ENCODE measurements at regions not wholly inside any gene's neighbourhood (a gene's known extent, or its start where the extent isn't known, plus 50 kb on each side); places are given as distances from the start of the nearest gene placed in this dataset.

DNA sequence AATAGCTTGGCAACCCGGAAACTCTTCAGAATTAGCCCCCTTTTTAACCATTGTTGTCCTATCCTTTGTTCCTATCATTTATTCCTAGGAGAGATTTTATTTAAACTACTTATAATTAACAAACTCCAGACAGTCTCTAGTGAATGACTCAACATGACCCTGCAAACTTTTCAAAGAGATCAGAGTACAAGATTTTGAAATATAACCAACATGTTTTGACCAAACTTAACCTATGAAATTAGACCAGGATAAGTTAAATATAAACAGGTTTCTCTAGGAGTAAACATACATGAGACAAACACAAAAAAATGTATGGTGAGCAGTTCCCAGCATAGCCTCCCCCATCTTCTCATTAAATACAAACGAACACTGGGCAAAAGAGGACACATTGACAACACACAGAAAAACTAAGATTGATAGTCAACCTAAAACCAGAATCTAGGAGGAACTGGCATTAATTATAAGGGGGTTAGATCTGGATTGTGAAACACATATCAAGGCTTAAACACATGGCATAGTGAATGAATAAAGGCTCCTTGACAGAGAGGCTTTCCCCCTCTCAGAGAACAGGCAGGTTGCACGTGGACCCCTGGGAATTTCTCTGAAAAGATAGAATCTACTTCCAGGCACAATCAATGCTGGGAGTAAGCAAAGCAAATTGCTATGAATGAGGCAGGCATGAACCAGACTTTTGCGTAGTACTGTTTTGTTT is 284.1 kb downstream of the IRS1 start:
- no peak for DNase-seq

DNA sequence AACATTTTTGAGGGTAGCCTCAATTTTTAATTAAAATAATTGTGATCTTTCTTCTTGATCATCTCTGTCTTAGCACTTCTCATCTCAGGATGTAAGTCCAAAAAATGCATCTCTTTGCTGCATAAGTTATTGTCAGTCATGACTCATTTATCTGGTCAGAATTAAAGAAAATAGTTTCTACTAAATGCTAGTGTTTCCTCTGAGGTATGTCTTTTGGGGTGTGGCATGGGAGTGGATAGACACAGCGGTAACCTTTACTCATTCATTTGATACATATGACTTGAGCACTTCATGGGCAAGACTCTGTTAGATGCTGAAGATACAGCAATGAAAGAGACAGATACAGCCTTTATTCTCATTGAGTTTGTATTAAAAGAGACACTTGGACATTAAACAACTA is 284.7 kb downstream of the IRS1 start:
- DNase-seq = no peak

- DNase-seq = no peak
Observed at GRCh38 chr2:226511311-226511710, 288.3 kb downstream of the IRS1 start.

- no peak for DNase-seq
Observed at GRCh38 chr2:226508683-226509082, 290.9 kb downstream of the IRS1 start.

- no peak for DNase-seq
Observed at GRCh38 chr2:226508005-226508404, 291.6 kb downstream of the IRS1 start.

DNA sequence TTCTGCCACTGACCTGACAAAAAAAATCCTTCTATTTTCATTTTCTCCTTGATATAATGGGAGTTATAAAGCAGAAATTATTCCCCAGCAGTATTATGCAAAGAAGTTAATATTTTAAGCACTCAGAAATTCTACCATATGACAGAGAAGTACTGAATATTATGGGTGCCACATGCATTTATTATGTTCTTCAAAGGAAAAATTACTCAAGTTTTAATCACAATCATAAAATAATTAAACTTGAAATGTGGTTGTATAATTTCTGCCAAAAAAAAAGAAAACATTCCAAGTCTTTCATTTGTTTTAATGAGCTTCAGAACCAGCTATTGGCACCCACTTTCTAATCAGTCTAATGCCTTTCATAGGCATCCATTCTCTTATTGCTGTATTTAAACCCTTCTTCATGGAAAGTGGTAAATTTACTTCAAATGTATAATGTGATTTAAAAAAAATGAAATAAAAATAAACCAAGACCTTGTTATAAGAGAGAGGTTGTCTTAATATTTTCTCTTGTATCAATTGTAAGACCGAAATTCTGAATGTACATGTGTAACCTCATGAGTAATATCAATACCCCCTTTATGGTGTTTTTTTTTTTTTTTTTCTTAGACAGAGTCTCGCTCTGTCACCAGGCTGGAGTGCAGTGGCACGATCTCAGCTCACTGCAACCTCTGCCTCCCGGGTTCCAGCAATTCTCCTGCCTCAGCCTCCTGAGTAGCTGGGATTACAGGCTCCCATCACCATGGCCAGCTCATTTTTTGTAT is 302.3 kb downstream of the IRS1 start:
- DNase-seq = no peak

DNA sequence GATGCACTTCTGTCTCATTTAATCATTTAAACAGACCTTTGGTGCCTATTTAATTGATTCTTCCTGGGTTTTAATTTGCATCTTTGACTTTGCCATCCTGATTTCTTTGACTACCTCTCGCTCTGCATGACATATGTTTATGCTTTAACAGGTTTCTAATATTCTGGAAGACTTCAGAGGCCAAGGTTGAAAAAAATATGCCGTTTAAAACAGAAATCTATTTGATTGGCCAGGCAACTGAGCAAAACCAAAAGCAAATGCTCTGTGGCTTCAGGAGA is 303.4 kb downstream of the IRS1 start:
- DNase-seq = no peak

DNA sequence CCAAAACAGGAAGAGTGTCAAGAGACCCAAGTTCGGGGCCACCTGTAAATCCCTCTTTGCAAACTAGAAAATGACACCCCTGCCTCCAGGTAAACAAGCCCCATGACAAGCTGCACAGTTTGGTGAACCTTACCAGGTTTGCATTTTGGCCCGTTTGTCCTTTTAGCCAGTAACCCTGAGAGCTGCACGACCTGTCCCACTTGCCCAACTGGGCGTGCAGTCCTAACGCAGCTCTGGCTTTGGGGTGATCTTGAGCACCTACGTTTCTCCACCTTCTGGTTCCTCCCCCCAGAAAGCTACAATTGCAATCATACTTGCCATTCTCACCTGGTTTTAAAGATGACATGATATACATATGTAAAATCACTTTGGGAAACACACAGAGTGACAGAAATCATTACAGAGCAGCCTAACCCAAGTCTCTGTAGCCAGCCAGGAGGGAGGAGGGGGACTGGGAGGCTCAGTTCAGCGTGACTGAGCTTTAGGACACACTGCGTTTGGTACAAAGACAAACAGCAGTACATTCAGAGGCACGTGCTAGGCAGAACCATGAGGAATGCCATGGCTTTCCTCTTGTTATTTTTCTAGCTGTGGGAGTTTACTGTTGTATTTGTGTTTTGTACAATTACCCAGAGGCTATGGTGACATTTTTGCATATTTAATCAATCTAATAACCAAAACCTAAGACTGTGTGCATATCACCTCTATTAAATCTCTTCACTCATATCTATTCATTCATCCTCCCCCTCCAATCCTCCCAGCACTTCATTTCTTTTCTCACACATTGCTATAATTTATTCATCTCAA is 304.0 kb downstream of the IRS1 start:
- no peak for DNase-seq

DNA sequence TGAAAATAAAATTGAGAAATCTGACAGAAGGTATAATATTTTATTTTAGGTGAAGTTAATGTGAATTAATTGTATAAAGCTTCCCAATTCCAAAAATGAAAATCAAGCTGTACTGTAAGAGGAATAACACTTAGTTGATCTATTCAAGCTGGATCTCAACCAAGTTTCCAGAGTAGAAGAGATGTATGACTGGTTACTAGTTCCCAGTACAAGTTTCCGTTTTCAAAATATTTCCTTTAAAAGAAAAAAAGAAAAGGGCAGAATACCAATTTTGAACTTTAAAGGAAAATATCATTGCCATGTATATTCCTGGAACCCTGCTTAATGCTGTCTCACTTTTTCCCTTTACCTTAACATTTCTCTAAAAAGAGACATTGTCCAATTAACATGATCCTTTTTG is 308.5 kb downstream of the IRS1 start:
- DNase-seq = no peak

GRCh38 chr2:226489775-226490541 is 309.7 kb downstream of the IRS1 start:
- DNase-seq = no peak

GRCh38 chr2:226488034-226488433 is 311.6 kb downstream of the IRS1 start:
- DNase-seq = no peak

DNA sequence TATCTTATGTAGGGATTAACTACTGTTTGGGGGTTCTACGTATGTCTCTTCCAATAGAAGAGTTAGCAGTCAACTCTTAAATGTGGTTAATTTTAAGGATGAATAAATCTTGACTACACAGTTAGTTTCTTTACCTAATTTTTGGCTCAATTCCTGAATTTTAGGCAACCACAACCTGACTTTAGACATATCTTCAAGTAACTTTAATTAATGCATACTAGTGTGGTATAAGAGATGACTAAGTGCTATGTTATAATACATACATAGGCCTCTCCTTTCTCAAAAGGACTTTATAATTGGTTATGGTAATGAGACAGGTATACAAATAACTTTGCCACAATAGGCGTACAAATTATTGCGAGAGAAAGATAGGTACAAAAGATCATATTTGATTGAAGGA is 312.0 kb downstream of the IRS1 start:
- no peak for DNase-seq

- DNase-seq = no peak
Observed at GRCh38 chr2:226483745-226484619, 315.6 kb downstream of the IRS1 start.

GRCh38 chr2:226483143-226483542 is 316.5 kb downstream of the IRS1 start:
- no peak for DNase-seq

DNA sequence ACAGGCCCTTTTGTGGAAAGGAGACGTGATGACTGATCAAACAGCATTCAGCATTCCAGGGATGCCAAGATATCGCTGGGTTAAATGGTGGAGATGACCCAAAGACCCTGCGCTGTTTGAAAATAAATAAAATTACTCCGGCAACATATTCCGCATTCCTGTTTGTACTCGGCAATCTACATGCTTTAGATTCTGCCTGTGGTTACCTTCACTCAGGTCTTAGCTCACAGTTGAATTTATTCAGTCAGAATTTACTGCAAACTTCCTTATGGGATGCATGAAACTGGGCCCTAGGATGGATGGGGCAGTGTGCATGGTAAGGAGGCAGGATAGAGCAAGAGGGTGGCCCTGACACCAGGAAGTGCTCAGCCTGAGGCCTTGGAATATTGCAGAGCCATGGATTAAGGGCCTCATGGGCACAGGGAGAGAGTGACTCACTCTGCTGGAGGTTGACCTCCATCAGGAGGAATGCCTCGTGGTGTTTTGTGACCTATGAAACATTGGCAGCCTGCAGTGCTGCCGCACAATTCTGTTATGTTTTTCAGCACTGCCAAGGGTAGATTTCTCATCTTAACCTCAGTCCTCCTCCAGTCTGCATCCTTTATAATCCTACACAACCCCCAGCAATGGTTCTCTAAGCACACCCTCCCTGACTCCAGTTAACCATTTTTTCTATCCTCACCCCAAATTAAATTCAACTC is 321.4 kb downstream of the IRS1 start:
- no peak for DNase-seq

GRCh38 chr2:226477221-226478108 is 322.2 kb downstream of the IRS1 start:
- DNase-seq = no peak

- no peak for DNase-seq
Observed at GRCh38 chr2:226475650-226476049, 324.0 kb downstream of the IRS1 start.

- no peak for DNase-seq
Observed at GRCh38 chr2:226474131-226474530, 325.5 kb downstream of the IRS1 start.

DNA sequence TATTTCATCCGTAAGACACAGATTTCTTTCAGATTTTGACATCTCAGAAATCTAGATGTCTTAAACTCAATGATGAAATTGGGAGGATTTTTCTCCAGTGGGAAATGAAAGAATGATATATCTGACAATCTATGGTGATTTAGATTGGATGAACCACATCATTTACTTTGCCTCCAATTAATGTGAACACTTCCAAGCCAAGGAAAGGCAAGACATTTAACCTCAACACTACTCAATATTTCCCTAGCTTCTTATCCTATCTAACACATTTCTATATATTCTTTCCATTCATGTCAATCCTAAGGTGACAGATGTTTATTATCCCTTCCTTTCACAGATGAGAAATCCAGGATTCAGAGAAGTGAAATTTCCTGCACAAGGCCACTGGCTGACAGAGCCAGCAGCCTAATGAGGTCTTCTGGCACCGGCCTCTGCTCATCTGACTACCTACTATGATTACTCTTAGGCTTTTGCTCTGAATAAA is 327.6 kb downstream of the IRS1 start:
- DNase-seq = no peak

- no peak for DNase-seq
Observed at GRCh38 chr2:226467633-226468032, 332.0 kb downstream of the IRS1 start.

All from stimulated activated CD4-positive, alpha-beta T cell treated with anti-CD3 and anti-CD28 coated beads, Interleukin-2, amount 100 ng/mL, for 24 hours (primary cell).